ENCODE measurements at regions not wholly inside any gene's neighbourhood (a gene's known extent, or its start where the extent isn't known, plus 50 kb on each side); places are given as distances from the start of the nearest gene placed in this dataset.
"Not testable (repeated sequence)": the region's sequence is repeated elsewhere in the genome, so short reads cannot be mapped to it uniquely, and the experiment has no call there.

DNA sequence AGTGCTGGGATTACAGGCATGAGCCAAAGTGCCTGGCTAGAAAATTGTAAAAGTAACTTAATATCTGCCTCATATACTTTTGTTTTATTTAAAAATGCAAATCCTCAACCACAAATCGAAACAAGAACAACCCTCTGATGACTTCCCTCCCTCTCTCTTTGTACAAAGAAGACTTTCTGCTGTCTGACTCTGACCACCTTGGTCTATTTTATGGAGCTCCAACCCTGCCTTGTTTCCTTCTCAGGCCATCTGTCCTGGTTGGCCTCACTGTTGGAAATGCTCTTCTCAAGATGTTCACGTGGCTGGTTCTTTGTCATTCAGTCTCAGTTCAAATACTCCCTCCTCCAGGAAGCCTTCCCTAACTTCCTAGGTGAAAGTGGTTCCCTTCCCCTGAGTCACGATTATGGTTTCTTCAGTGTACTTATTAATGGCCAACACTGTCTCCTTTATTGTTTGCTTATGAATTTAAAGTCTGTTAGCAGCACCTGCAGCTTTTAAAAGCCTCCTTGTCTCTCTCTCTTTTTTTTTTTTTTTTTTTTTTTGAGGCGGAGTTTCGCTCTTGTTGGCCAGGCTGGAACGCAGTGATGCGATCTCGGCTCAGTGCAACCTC lies 151.5 kb upstream of the SALL4 start:
- Histone ChIP-seq H3K9ac (ENCODE audit: low read length) (no peak overlapping the region), H3K9me3 (ENCODE audit: control insufficient read depth, low read depth, low read length) (no peaks in the 10 kb centered on the region), H3K27ac (ENCODE audit: low read length) (no peak overlapping the region), H3K27me3 (ENCODE audit: control insufficient read depth, insufficient read depth, low read length) (no peaks in the 10 kb centered on the region), H3K4me3 (ENCODE audit: low read length) (no peak overlapping the region), H3K4me1 (ENCODE audit: control insufficient read depth, low read depth, low read length) (peaks cover 22% of the 10 kb centered on the region), H3K36me3 (ENCODE audit: control insufficient read depth, low read depth, low read length) (no peaks in the 10 kb centered on the region)

DNA sequence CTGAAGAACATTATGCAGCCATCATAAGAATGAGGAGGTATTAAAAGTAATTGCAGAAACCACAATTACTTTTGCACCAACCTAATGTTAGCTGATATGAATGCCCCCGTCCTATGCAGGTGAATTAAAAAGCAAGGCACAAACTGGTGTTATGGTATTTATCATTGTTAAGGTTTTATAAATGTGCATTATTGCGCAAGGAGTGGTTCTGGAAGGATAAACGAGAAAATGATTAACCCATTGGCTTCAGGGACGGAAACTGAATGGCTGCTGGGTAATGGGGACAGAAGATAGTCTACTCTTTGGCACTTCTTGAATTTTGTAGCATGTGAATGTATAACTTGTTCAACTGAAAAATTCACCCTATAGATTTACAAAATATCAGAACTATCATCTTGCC lies 148.6 kb upstream of the SALL4 start:
- no peaks in the 10 kb centered on the region for H3K36me3 ChIP-seq (ENCODE audit: control insufficient read depth, low read depth, low read length)
- no peaks in the 10 kb centered on the region for H3K9me3 ChIP-seq (ENCODE audit: control insufficient read depth, low read depth, low read length)
- H3K9ac ChIP-seq (ENCODE audit: low read length), result no peak overlapping the region
- no peak overlapping the region for H3K4me3 ChIP-seq (ENCODE audit: low read length)
- H3K27me3 ChIP-seq (ENCODE audit: control insufficient read depth, insufficient read depth, low read length), result no peaks in the 10 kb centered on the region
- H3K27ac ChIP-seq (ENCODE audit: low read length), result no peak overlapping the region
- peaks cover 11% of the 10 kb centered on the region for H3K4me1 ChIP-seq (ENCODE audit: control insufficient read depth, low read depth, low read length)

DNA sequence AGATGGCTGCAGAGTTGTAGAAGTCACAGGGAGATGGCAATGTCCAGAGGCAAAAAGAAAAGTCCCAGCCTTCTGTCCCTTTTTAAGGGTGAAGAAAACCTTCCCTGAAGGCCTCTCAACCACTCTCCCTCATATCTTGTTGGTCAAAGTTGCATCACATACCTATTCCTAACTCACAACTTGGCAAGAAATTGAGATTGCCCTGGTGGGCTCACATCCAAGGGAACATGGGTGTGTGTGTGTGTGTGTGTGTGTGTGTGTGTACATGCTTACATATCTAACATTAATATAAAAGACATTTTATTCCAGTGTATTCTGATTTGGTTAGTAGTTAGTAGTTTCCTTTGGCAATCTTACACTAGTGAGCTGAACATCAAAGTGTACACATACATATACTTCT lies 144.3 kb upstream of the SALL4 start:
- no peak overlapping the region for H3K4me3 ChIP-seq (ENCODE audit: low read length)
- no peak overlapping the region for H3K9ac ChIP-seq (ENCODE audit: low read length)
- no peaks in the 10 kb centered on the region for H3K36me3 ChIP-seq (ENCODE audit: control insufficient read depth, low read depth, low read length)
- no peaks in the 10 kb centered on the region for H3K9me3 ChIP-seq (ENCODE audit: control insufficient read depth, low read depth, low read length)
- no peak overlapping the region for H3K27ac ChIP-seq (ENCODE audit: low read length)
- H3K4me1 ChIP-seq (ENCODE audit: control insufficient read depth, low read depth, low read length), result peaks cover 5% of the 10 kb centered on the region
- H3K27me3 ChIP-seq (ENCODE audit: control insufficient read depth, insufficient read depth, low read length), result no peaks in the 10 kb centered on the region

DNA sequence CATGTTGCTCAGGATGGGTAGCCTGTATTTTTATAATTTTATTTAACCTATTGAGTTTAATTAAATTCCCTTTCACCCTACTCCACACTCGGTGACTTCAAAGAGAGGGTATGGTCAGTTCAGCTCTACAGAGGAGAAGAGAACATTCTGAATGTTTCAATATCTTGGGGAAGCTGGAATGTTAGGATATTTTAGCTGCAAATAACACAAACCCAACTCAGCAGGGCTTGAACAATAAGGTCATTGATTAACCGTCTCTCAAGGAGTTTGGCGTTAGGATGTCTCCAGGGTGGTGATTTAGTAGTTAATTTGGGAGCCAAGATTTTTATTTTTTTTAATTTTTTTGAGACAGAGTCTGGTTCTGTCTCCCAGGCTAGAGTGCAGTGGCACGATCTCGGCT lies 143.6 kb upstream of the SALL4 start:
- Histone ChIP-seq H3K27me3 (ENCODE audit: control insufficient read depth, insufficient read depth, low read length) (no peaks in the 10 kb centered on the region), H3K4me3 (ENCODE audit: low read length) (no peak overlapping the region), H3K27ac (ENCODE audit: low read length) (no peak overlapping the region), H3K36me3 (ENCODE audit: control insufficient read depth, low read depth, low read length) (no peaks in the 10 kb centered on the region), H3K9ac (ENCODE audit: low read length) (no peak overlapping the region), H3K4me1 (ENCODE audit: control insufficient read depth, low read depth, low read length) (peaks cover 5% of the 10 kb centered on the region), H3K9me3 (ENCODE audit: control insufficient read depth, low read depth, low read length) (no peaks in the 10 kb centered on the region)

DNA sequence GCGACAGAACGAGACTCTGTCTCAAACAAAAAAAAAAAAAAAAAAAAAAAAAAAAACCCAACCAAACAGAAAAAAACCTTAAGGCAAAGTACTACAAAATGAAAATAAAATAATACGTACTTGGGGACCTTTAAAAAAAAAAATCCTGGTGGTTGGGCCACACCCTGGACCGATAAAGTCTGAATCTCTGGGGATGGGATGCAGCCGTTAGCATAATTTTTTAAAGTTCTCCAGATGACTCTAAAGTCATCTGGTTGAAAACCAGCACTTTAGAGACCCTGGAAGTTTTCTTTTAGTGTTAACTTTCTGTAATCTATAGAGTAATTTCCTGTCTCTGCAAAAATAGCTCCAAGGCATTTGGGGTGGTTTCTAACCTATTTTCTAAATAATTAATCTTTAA lies 142.9 kb upstream of the SALL4 start:
- no peak overlapping the region for H3K4me3 ChIP-seq (ENCODE audit: low read length)
- H3K27ac ChIP-seq (ENCODE audit: low read length), result no peak overlapping the region
- no peak overlapping the region for H3K9ac ChIP-seq (ENCODE audit: low read length)
- no peaks in the 10 kb centered on the region for H3K27me3 ChIP-seq (ENCODE audit: control insufficient read depth, insufficient read depth, low read length)
- peaks cover 5% of the 10 kb centered on the region for H3K4me1 ChIP-seq (ENCODE audit: control insufficient read depth, low read depth, low read length)
- H3K9me3 ChIP-seq (ENCODE audit: control insufficient read depth, low read depth, low read length), result no peaks in the 10 kb centered on the region
- no peaks in the 10 kb centered on the region for H3K36me3 ChIP-seq (ENCODE audit: control insufficient read depth, low read depth, low read length)

DNA sequence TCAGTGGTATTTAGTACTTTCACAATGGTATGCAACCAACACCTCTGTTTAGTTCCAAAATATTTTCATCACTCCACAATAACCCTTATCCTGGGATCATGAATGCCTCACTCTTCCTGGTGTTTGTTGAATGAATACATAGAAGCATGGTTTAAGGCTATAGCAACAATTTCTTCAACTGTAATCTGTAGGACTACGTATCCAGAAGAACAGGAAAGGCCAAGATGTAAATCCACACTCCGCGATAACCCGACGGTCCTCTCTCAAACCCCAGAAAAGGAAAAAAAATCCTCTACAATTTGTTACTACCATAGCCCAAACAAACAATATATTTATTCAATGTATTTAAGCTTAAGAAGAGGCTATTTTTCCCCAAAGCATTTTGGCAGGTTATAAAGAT lies 141.4 kb upstream of the SALL4 start:
- Histone ChIP-seq H3K4me3 (ENCODE audit: low read length) (no peak overlapping the region), H3K9ac (ENCODE audit: low read length) (no peak overlapping the region), H3K9me3 (ENCODE audit: control insufficient read depth, low read depth, low read length) (no peaks in the 10 kb centered on the region), H3K36me3 (ENCODE audit: control insufficient read depth, low read depth, low read length) (no peaks in the 10 kb centered on the region), H3K4me1 (ENCODE audit: control insufficient read depth, low read depth, low read length) (no peaks in the 10 kb centered on the region), H3K27me3 (ENCODE audit: control insufficient read depth, insufficient read depth, low read length) (no peaks in the 10 kb centered on the region), H3K27ac (ENCODE audit: low read length) (no peak overlapping the region)

DNA sequence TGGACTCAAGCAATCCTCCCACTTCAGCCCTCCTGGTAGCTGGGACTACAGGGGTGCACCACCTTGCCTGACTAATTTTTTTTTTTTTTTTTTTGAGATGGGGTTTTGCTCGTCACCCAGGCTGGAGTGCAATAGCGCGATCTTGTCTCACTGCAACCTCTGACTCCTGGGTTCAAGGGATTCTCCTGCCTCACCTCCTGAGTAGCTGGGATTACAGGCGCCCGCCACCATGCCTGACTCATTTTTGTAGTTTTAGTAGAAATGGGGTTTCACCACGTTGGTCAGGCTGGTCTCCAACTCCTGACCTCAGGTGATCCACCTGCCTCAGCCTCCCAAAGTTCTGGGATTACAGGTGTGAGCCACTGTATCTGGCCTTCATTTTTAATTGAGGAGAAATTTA lies 141.0 kb upstream of the SALL4 start:
- H3K36me3 ChIP-seq (ENCODE audit: control insufficient read depth, low read depth, low read length); H3K27me3 ChIP-seq (ENCODE audit: control insufficient read depth, insufficient read depth, low read length); H3K27ac ChIP-seq (ENCODE audit: low read length); H3K9me3 ChIP-seq (ENCODE audit: control insufficient read depth, low read depth, low read length); H3K9ac ChIP-seq (ENCODE audit: low read length); H3K4me3 ChIP-seq (ENCODE audit: low read length); H3K4me1 ChIP-seq (ENCODE audit: control insufficient read depth, low read depth, low read length): not testable (repeated sequence)

DNA sequence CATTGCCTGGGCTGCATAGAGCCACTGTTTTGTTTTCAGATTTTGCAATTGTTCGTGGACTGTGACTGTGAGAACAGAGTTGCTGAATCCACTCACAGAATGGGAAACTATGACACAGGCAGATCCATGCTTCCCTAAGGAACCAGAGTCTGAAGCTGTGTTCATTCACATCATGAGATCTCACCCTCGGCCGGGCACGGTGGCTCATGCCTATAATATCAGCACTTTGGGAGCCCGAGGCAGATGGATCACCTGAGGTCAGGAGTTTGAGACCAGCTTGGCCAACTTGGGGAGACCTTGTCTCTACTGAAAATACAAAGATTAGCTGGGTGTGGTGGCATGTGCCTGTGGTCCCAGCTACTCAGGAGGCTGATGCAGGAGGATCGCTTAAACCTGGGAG lies 139.2 kb upstream of the SALL4 start:
- no peak overlapping the region for H3K27ac ChIP-seq (ENCODE audit: low read length)
- no peaks in the 10 kb centered on the region for H3K4me1 ChIP-seq (ENCODE audit: control insufficient read depth, low read depth, low read length)
- no peak overlapping the region for H3K4me3 ChIP-seq (ENCODE audit: low read length)
- H3K27me3 ChIP-seq (ENCODE audit: control insufficient read depth, insufficient read depth, low read length), result no peaks in the 10 kb centered on the region
- no peaks in the 10 kb centered on the region for H3K9me3 ChIP-seq (ENCODE audit: control insufficient read depth, low read depth, low read length)
- H3K9ac ChIP-seq (ENCODE audit: low read length), result no peak overlapping the region
- H3K36me3 ChIP-seq (ENCODE audit: control insufficient read depth, low read depth, low read length), result no peaks in the 10 kb centered on the region

DNA sequence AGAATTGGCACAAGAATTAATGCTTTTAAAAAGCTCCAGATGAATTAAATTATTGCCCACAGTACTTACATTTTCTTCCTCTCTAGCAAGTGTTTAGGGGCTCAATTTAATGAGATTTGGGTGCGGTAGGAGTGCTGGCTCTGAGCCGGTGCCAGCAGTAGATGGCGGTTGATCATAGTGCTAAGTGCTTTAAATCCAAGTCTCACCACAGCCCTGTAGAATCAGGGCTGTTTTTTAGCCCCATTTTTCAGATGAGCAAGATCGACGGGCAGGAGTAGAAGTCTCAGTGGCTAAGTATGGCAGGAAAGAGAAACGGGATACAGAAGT lies 136.9 kb upstream of the SALL4 start:
- Histone ChIP-seq H3K4me3 (ENCODE audit: low read length) (no peak overlapping the region), H3K27ac (ENCODE audit: low read length) (no peak overlapping the region), H3K9ac (ENCODE audit: low read length) (no peak overlapping the region), H3K4me1 (ENCODE audit: control insufficient read depth, low read depth, low read length) (no peaks in the 10 kb centered on the region), H3K27me3 (ENCODE audit: control insufficient read depth, insufficient read depth, low read length) (no peaks in the 10 kb centered on the region), H3K9me3 (ENCODE audit: control insufficient read depth, low read depth, low read length) (no peaks in the 10 kb centered on the region), H3K36me3 (ENCODE audit: control insufficient read depth, low read depth, low read length) (no peaks in the 10 kb centered on the region)

DNA sequence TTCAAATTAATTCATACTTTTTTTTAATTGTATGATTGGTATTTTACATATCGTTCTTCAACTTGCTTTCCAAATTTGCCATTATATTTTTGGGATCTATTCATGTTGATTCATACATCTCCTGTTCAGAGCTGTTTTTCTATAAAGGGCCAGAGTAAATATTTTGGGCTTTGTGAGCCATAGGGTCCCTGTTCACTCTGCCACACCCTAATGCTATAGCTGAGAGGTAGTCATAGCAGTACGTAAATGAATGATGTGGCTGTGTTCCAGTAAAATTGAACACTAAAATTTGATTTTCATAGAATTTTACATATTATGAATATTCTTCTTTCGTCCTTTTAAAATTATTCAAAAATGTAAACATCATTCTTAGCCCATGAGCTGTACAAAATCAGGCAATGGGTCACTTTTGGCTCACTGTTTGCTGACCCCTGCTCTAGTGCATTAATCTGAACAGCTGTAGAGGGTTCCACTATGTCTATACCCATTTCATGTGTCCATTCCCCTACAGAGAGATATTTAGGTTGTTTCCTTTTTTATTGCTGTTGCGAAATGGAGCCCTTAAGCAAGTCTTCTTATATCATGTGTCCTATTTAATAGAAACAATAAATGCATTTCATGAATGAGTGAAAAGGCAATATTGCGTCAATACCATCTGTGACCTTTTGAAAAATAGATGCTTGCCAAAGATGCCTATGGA lies 136.4 kb upstream of the SALL4 start:
- H3K9me3 ChIP-seq (ENCODE audit: control insufficient read depth, low read depth, low read length), result no peaks in the 10 kb centered on the region
- H3K27me3 ChIP-seq (ENCODE audit: control insufficient read depth, insufficient read depth, low read length), result no peaks in the 10 kb centered on the region
- H3K4me1 ChIP-seq (ENCODE audit: control insufficient read depth, low read depth, low read length), result no peaks in the 10 kb centered on the region
- no peaks in the 10 kb centered on the region for H3K36me3 ChIP-seq (ENCODE audit: control insufficient read depth, low read depth, low read length)
- no peak overlapping the region for H3K4me3 ChIP-seq (ENCODE audit: low read length)
- no peak overlapping the region for H3K27ac ChIP-seq (ENCODE audit: low read length)
- H3K9ac ChIP-seq (ENCODE audit: low read length), result no peak overlapping the region

DNA sequence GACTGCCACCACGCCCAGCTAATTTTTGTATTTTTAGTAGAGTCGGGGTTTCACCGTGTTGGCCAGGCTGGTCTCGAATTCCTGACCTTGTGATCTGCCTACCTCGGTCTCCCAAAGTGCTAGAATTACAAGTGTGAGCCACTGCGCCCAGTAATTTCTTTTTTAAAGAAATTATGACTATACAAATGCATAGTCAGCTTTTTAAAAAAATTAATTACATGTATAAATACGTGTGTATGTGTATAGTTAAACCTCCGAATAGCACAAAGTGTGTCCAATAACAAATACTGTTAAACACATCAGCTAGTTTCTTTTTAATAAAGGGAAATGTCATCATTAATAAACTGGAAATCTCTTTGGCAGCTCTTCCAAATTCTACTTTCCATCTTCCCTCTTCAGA lies 135.5 kb upstream of the SALL4 start:
- no peaks in the 10 kb centered on the region for H3K9me3 ChIP-seq (ENCODE audit: control insufficient read depth, low read depth, low read length)
- H3K4me3 ChIP-seq (ENCODE audit: low read length), result no peak overlapping the region
- no peak overlapping the region for H3K27ac ChIP-seq (ENCODE audit: low read length)
- no peaks in the 10 kb centered on the region for H3K4me1 ChIP-seq (ENCODE audit: control insufficient read depth, low read depth, low read length)
- H3K27me3 ChIP-seq (ENCODE audit: control insufficient read depth, insufficient read depth, low read length), result no peaks in the 10 kb centered on the region
- no peaks in the 10 kb centered on the region for H3K36me3 ChIP-seq (ENCODE audit: control insufficient read depth, low read depth, low read length)
- H3K9ac ChIP-seq (ENCODE audit: low read length), result no peak overlapping the region

DNA sequence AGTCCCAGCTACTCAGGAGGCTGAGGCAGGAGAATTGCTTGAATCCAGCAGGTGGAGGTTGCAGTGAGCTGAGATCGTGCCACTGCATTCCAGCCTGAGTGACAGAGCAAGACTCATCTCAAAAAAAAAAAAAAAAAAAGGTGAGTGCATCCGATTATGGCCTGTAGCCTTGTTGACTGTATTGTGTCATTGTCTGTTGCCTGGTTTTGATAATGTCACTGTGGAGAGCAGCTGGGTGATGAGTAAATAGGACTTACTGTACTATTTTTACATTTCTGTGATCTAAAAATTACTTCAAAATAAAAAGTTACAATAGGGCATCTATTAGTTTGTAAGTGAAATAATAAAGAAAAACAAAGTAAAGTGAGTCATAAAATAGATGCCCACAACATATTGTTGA lies 134.1 kb upstream of the SALL4 start:
- H3K27ac ChIP-seq (ENCODE audit: low read length), result no peak overlapping the region
- no peaks in the 10 kb centered on the region for H3K9me3 ChIP-seq (ENCODE audit: control insufficient read depth, low read depth, low read length)
- H3K4me1 ChIP-seq (ENCODE audit: control insufficient read depth, low read depth, low read length), result no peaks in the 10 kb centered on the region
- H3K9ac ChIP-seq (ENCODE audit: low read length), result no peak overlapping the region
- no peaks in the 10 kb centered on the region for H3K36me3 ChIP-seq (ENCODE audit: control insufficient read depth, low read depth, low read length)
- H3K4me3 ChIP-seq (ENCODE audit: low read length), result no peak overlapping the region
- H3K27me3 ChIP-seq (ENCODE audit: control insufficient read depth, insufficient read depth, low read length), result no peaks in the 10 kb centered on the region
